ENCODE measurements at regions not wholly inside any gene's neighbourhood (a gene's known extent, or its start where the extent isn't known, plus 50 kb on each side); places are given as distances from the start of the nearest gene placed in this dataset.

DNA sequence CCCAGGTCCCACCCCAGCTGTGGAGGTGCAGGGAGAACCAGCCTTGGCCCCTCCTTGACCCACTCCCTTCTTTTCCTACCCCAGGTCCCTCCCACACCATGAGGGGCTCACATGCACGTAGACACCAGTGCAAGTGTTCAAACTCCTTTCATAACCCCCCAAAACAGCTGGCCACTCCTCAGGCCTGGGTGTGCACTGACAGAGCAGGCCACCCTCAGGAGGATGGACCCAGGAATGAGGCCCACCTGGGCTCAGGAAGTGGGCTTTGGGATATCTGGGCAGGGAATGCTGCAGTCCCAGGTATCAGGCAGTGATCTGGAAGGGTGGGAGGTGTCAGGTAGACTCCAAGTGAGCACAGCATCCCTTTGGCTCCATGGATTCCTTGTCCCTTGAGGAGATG lies 723.8 kb downstream of the MATN1 start:
- TF ChIP-seq, protein P1, sequence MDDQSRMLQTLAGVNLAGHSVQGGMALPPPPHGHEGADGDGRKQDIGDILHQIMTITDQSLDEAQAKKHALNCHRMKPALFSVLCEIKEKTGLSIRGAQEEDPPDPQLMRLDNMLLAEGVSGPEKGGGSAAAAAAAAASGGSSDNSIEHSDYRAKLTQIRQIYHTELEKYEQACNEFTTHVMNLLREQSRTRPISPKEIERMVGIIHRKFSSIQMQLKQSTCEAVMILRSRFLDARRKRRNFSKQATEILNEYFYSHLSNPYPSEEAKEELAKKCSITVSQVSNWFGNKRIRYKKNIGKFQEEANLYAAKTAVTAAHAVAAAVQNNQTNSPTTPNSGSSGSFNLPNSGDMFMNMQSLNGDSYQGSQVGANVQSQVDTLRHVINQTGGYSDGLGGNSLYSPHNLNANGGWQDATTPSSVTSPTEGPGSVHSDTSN (IDR thresholded peaks at IDR 0.05) = no peak
- no peak for TF ChIP-seq RAD21 (conservative IDR thresholded peaks at IDR 0.05 in 1 of 2, IDR thresholded peaks at IDR 0.05 in 1 of 2)
- TF ChIP-seq, protein P2, sequence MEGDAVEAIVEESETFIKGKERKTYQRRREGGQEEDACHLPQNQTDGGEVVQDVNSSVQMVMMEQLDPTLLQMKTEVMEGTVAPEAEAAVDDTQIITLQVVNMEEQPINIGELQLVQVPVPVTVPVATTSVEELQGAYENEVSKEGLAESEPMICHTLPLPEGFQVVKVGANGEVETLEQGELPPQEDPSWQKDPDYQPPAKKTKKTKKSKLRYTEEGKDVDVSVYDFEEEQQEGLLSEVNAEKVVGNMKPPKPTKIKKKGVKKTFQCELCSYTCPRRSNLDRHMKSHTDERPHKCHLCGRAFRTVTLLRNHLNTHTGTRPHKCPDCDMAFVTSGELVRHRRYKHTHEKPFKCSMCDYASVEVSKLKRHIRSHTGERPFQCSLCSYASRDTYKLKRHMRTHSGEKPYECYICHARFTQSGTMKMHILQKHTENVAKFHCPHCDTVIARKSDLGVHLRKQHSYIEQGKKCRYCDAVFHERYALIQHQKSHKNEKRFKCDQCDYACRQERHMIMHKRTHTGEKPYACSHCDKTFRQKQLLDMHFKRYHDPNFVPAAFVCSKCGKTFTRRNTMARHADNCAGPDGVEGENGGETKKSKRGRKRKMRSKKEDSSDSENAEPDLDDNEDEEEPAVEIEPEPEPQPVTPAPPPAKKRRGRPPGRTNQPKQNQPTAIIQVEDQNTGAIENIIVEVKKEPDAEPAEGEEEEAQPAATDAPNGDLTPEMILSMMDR (IDR thresholded peaks at IDR 0.05) = no peak
- no peak for TF ChIP-seq POLR2A (IDR thresholded peaks at IDR 0.05; ENCODE audit: low read length)
- TF ChIP-seq TP53 (CRISPR knock-in tag; IDR thresholded peaks at IDR 0.05) = no peak
- no peak for TF ChIP-seq BHLHE40 (IDR thresholded peaks at IDR 0.05; ENCODE audit: low read depth, low read length)
- TF ChIP-seq JUN (IDR thresholded peaks at IDR 0.05) = no peak
- no peak for TF ChIP-seq CHD2 (IDR thresholded peaks at IDR 0.05; ENCODE audit: low read length, partially characterized antibody)
- no peak for TF ChIP-seq PHF8 (IDR thresholded peaks at IDR 0.05; ENCODE audit: borderline replicate concordance, low read depth)
- TF ChIP-seq EP300 (IDR thresholded peaks at IDR 0.05) = no peak
- TF ChIP-seq ZNF302 (CRISPR knock-in tag; IDR thresholded peaks at IDR 0.05) = no peak
- TF ChIP-seq JUNB (IDR thresholded peaks at IDR 0.05) = no peak
- TF ChIP-seq SREBF2 (IDR thresholded peaks at IDR 0.05) = no peak
- no peak for TF ChIP-seq ESRRA (IDR thresholded peaks at IDR 0.05; ENCODE audit: borderline replicate concordance, low read length)
